T-helper 17 cell (primary cell): ENCODE measurements at regions not wholly inside any gene's neighbourhood (a gene's known extent, or its start where the extent isn't known, plus 50 kb on each side); places are given as distances from the start of the nearest gene placed in this dataset.
"Not testable (repeated sequence)": the region's sequence is repeated elsewhere in the genome, so short reads cannot be mapped to it uniquely, and the experiment has no call there.

Source experiments
- ATAC-seq: fragments of 150-1000 bp; cut with Tn5 transposase; 2 replicates; pipeline ENCODE4 v1.10.0; 2021; ENCODE audit warnings: mild to moderate bottlenecking, moderate library complexity
- DNase-seq, 3 donors: peaks; one replicate each; pipeline versions ENCODE4 v3.0.0 to v3.0.0-alpha.2; 2020 to 2021
- H3K9me3 ChIP-seq: one replicate; pipeline ENCODE4 v1.7.0; 2013; ENCODE audit warnings: low read length, mild to moderate bottlenecking; ENCODE audit not compliant: control insufficient read depth, poor library complexity, severe bottlenecking
- H3K27ac Mint-ChIP-seq: one replicate; pipeline ENCODE4 v1.8.0; 2022; ENCODE audit warnings: mild to moderate bottlenecking, moderate library complexity, mixed read lengths
- H3K27me3 Mint-ChIP-seq: one replicate; pipeline ENCODE4 v1.8.0; 2022; ENCODE audit warnings: mixed read lengths
- H3K36me3 Mint-ChIP-seq: one replicate; pipeline ENCODE4 v1.8.0; 2022; ENCODE audit warnings: low read depth, mixed read lengths
- H3K4me1 Mint-ChIP-seq: one replicate; pipeline ENCODE4 v1.8.0; 2022; ENCODE audit warnings: mild to moderate bottlenecking, mixed read lengths
- H3K4me3 Mint-ChIP-seq: one replicate; pipeline ENCODE4 v1.8.0; 2022; ENCODE audit warnings: mild to moderate bottlenecking, moderate library complexity, mixed read lengths

- Mint-ChIP-seq H3K4me1 (no peaks in the 10 kb centered on the region), H3K36me3 (no peaks in the 10 kb centered on the region), H3K27me3 (peaks cover 18% of the 10 kb centered on the region), H3K27ac (no peak overlapping the region), H3K4me3 (no peak overlapping the region)
- ATAC-seq (no peak), DNase-seq (no peak)
- H3K9me3 ChIP-seq, result no peaks in the 10 kb centered on the region
Measured at GRCh38 chr15:69565066-69565655, 112.5 kb downstream of the RPLP1 start.

- not testable (repeated sequence) for ATAC-seq, H3K4me3 Mint-ChIP-seq, DNase-seq, H3K9me3 ChIP-seq, H3K27ac Mint-ChIP-seq, H3K36me3 Mint-ChIP-seq, H3K4me1 Mint-ChIP-seq
- peaks cover 11% of the 10 kb centered on the region for H3K27me3 Mint-ChIP-seq
Measured at GRCh38 chr15:69567238-69567760, 114.7 kb downstream of the RPLP1 start.

- H3K36me3 Mint-ChIP-seq, result no peaks in the 10 kb centered on the region
- ATAC-seq (no peak), DNase-seq (no peak)
- H3K4me1 Mint-ChIP-seq, result peaks cover under 1% of the 10 kb centered on the region
- H3K9me3 ChIP-seq, result no peaks in the 10 kb centered on the region
- peaks cover 3% of the 10 kb centered on the region for H3K27me3 Mint-ChIP-seq
- no peak overlapping the region for H3K4me3 Mint-ChIP-seq
- H3K27ac Mint-ChIP-seq, result no peak overlapping the region
Measured at GRCh38 chr15:69568173-69569009, 115.8 kb downstream of the RPLP1 start.

- Mint-ChIP-seq H3K27ac (no peak overlapping the region), H3K4me3 (no peak overlapping the region), H3K4me1 (peaks cover 17% of the 10 kb centered on the region), H3K27me3 (no peaks in the 10 kb centered on the region), H3K36me3 (no peaks in the 10 kb centered on the region)
- H3K9me3 ChIP-seq, result no peaks in the 10 kb centered on the region
- ATAC-seq (no peak), DNase-seq (no peak)
Measured at GRCh38 chr15:69570454-69570853, 117.8 kb downstream of the RPLP1 start.

- DNase-seq, result no peak
- Mint-ChIP-seq H3K4me1 (peaks cover 22% of the 10 kb centered on the region), H3K36me3 (no peaks in the 10 kb centered on the region), H3K27ac (no peak overlapping the region), H3K4me3 (no peak overlapping the region), H3K27me3 (no peaks in the 10 kb centered on the region)
- no peaks in the 10 kb centered on the region for H3K9me3 ChIP-seq
- ATAC-seq, result no peak
Measured at GRCh38 chr15:69570997-69571396, 118.4 kb downstream of the RPLP1 start.

- peaks cover 27% of the 10 kb centered on the region for H3K4me1 Mint-ChIP-seq
- not testable (repeated sequence) for H3K36me3 Mint-ChIP-seq, H3K9me3 ChIP-seq, DNase-seq, ATAC-seq, H3K27me3 Mint-ChIP-seq
- peak overlapping the region; percentile 75 for H3K27ac Mint-ChIP-seq
- H3K4me3 Mint-ChIP-seq, result peak overlapping the region; percentile 39
Measured at GRCh38 chr15:69573278-69573677, 120.7 kb downstream of the RPLP1 start.

GRCh38 chr15:69573815-69574475 lies 121.3 kb downstream of the RPLP1 start:
- Mint-ChIP-seq H3K4me3 (peak overlapping the region; percentile 39), H3K27me3 (no peaks in the 10 kb centered on the region), H3K27ac (peak overlapping the region; percentile 75)

GRCh38 chr15:69574506-69574905 lies 121.9 kb downstream of the RPLP1 start:
- no peaks in the 10 kb centered on the region for H3K27me3 Mint-ChIP-seq
- no peaks in the 10 kb centered on the region for H3K9me3 ChIP-seq
- H3K27ac Mint-ChIP-seq, result peak overlapping the region; percentile 75
- H3K36me3 Mint-ChIP-seq, result no peaks in the 10 kb centered on the region
- ATAC-seq (no peak), DNase-seq (no peak)
- peaks cover 29% of the 10 kb centered on the region for H3K4me1 Mint-ChIP-seq
- no peak overlapping the region for H3K4me3 Mint-ChIP-seq

More at GRCh38 chr15:69573815-69574475, 121.3 kb downstream of the RPLP1 start:
- no peaks in the 10 kb centered on the region for H3K9me3 ChIP-seq
- DNase-seq, result no peak
- Mint-ChIP-seq H3K4me1 (peaks cover 29% of the 10 kb centered on the region), H3K36me3 (no peaks in the 10 kb centered on the region)
- ATAC-seq, result peak; percentile 72

- Mint-ChIP-seq H3K4me1 (peaks cover 29% of the 10 kb centered on the region), H3K36me3 (no peaks in the 10 kb centered on the region), H3K4me3 (no peak overlapping the region), H3K27ac (peak overlapping the region; percentile 41), H3K27me3 (no peaks in the 10 kb centered on the region)
- no peaks in the 10 kb centered on the region for H3K9me3 ChIP-seq
- ATAC-seq, result no peak
- DNase-seq, result no peak
Measured at GRCh38 chr15:69575387-69575786, 122.8 kb downstream of the RPLP1 start.

GRCh38 chr15:69576035-69576526 lies 123.5 kb downstream of the RPLP1 start:
- H3K27ac Mint-ChIP-seq, result peak overlapping the region; percentile 41
- H3K4me1 Mint-ChIP-seq, result peaks cover 29% of the 10 kb centered on the region
- DNase-seq (peak in 2 of 3 donors; percentile 27 to 64), ATAC-seq (peak; percentile 78)
- H3K9me3 ChIP-seq, result no peaks in the 10 kb centered on the region
- H3K4me3 Mint-ChIP-seq, result no peak overlapping the region
- H3K36me3 Mint-ChIP-seq, result peaks cover 2% of the 10 kb centered on the region
- H3K27me3 Mint-ChIP-seq, result no peaks in the 10 kb centered on the region

- no peak for ATAC-seq
- H3K36me3 Mint-ChIP-seq, result peaks cover 2% of the 10 kb centered on the region
- no peak for DNase-seq
- no peaks in the 10 kb centered on the region for H3K9me3 ChIP-seq
- no peaks in the 10 kb centered on the region for H3K27me3 Mint-ChIP-seq
- H3K27ac Mint-ChIP-seq, result peak overlapping the region; percentile 6
- H3K4me3 Mint-ChIP-seq, result no peak overlapping the region
- H3K4me1 Mint-ChIP-seq, result peaks cover 29% of the 10 kb centered on the region
Measured at GRCh38 chr15:69576948-69577351, 124.3 kb downstream of the RPLP1 start.

- Mint-ChIP-seq H3K36me3 (peaks cover 2% of the 10 kb centered on the region), H3K27me3 (no peaks in the 10 kb centered on the region), H3K4me1 (peaks cover 29% of the 10 kb centered on the region), H3K4me3 (no peak overlapping the region), H3K27ac (no peak overlapping the region)
- DNase-seq (no peak), ATAC-seq (no peak)
- no peaks in the 10 kb centered on the region for H3K9me3 ChIP-seq
Measured at GRCh38 chr15:69577397-69577796, 124.8 kb downstream of the RPLP1 start.

GRCh38 chr15:69578252-69578651 lies 125.6 kb downstream of the RPLP1 start:
- no peaks in the 10 kb centered on the region for H3K9me3 ChIP-seq
- Mint-ChIP-seq H3K27me3 (no peaks in the 10 kb centered on the region), H3K36me3 (peaks cover 2% of the 10 kb centered on the region), H3K4me1 (peaks cover 29% of the 10 kb centered on the region), H3K4me3 (no peak overlapping the region), H3K27ac (no peak overlapping the region)
- DNase-seq (no peak), ATAC-seq (no peak)
